H1 (cell line): ENCODE measurements at regions not wholly inside any gene's neighbourhood (a gene's known extent, or its start where the extent isn't known, plus 50 kb on each side); places are given as distances from the start of the nearest gene placed in this dataset.

Experiments used
- BACH1 ChIP-seq: IDR thresholded peaks from 2 replicates; pipeline ENCODE4 v1.6.1; 2012; ENCODE audit warnings: low read length, improper control_type of control experiment
- BCL11A ChIP-seq, 2 experiments: IDR thresholded peaks; one replicate each; pipeline ENCODE4 v1.6.1; 2011; ENCODE audit warnings: low read depth in 2 of 2, low read length in 2 of 2, mild to moderate bottlenecking in 2 of 2
- HDAC6 ChIP-seq: IDR thresholded peaks from one replicate; pipeline ENCODE4 v1.7.1; 2012; ENCODE audit warnings: low read depth, mild to moderate bottlenecking, inconsistent platforms, low read length, moderate library complexity
- JUN ChIP-seq: IDR thresholded peaks from 2 replicates; pipeline ENCODE4 v1.6.1; 2011; ENCODE audit warnings: low read depth, mild to moderate bottlenecking, improper control_type of control experiment, low read length
- POU5F1 ChIP-seq: IDR thresholded peaks from 2 replicates; pipeline ENCODE4 v1.6.1; 2011; ENCODE audit warnings: low read depth, mild to moderate bottlenecking, low read length, moderate library complexity
- SAP30 ChIP-seq: fragments of 300-600 bp; sonication (generic); IDR thresholded peaks from 2 replicates; pipeline ENCODE4 v1.7.1; 2012; ENCODE audit warnings: low read length, moderate library complexity, mild to moderate bottlenecking, inconsistent platforms; ENCODE audit not compliant: insufficient read depth, insufficient replicate concordance
- SRF ChIP-seq: IDR thresholded peaks from 2 replicates; pipeline ENCODE4 v1.6.1; 2011; ENCODE audit warnings: mild to moderate bottlenecking, low read depth, low read length, moderate library complexity

- TF ChIP-seq BCL11A (IDR thresholded peaks at IDR 0.05; ENCODE audit: low read depth in 2 of 2, low read length in 2 of 2): no peak
- no peak for TF ChIP-seq HDAC6
- no peak for TF ChIP-seq SAP30
- TF ChIP-seq POU5F1: no peak
- no peak for TF ChIP-seq JUN
- no peak for TF ChIP-seq SRF
- no peak for TF ChIP-seq BACH1
- TF ChIP-seq, all 59 proteins: peak for 0
Measured at GRCh38 chr10:3892440-3893425, 107.7 kb upstream of the KLF6 start (continued).
